ENCODE measurements at regions not wholly inside any gene's neighbourhood (a gene's known extent, or its start where the extent isn't known, plus 50 kb on each side); places are given as distances from the start of the nearest gene placed in this dataset.

DNA sequence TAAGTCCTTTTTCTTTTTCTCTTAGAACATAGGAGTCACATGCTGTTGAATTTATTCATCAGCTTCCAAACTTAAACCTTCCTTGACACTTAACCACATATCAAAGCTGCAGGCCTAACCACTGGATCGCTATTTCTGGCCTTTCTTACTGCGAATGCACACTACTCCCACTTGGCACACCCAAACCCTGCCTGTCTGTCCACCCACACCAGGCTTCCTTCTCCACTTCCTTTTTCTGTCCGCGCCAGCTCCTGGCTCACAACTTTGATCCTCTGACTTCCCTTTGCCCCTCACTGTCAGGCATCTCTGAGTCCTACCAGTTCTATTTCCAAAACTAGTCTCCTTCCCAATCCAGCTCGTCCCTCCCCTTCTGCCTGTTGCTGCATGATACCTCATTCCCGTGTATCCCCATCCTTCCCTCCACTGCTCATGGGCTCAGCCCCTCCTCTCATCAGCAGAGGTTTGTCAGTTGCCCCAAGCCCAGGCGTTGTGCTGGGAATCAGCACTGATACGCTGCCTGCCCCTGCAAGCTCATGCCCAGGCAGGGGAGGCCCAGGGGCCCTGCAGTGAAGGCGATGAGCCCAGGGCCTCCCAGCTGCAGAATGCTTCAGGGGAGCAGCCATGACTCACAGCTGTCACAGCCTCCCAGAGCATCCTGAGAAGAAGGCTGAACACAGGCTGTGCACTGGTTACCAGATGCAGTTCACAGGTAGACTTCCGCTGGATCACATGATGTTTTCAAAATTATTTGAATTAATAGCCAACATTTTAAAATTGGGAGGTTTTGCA, 179.8 kb downstream of the KATNIP start:
- Histone ChIP-seq H3K4me3 (ENCODE audit: low read length) (no peak overlapping the region), H3K9ac (ENCODE audit: low read length) (no peak overlapping the region), H3K4me1 (ENCODE audit: control insufficient read depth, insufficient read depth, low read length) (peaks cover 6% of the 10 kb centered on the region), H3K9me3 (ENCODE audit: control insufficient read depth, low read length) (no peaks in the 10 kb centered on the region), H3K36me3 (ENCODE audit: control insufficient read depth, insufficient read depth, low read length, severe bottlenecking) (peaks cover 16% of the 10 kb centered on the region), H3K27me3 (replicated peaks; ENCODE audit: control insufficient read depth, insufficient read depth, low read length) (no peaks in the 10 kb centered on the region)
- no peak for DNase-seq (ENCODE audit: low read depth)

DNA sequence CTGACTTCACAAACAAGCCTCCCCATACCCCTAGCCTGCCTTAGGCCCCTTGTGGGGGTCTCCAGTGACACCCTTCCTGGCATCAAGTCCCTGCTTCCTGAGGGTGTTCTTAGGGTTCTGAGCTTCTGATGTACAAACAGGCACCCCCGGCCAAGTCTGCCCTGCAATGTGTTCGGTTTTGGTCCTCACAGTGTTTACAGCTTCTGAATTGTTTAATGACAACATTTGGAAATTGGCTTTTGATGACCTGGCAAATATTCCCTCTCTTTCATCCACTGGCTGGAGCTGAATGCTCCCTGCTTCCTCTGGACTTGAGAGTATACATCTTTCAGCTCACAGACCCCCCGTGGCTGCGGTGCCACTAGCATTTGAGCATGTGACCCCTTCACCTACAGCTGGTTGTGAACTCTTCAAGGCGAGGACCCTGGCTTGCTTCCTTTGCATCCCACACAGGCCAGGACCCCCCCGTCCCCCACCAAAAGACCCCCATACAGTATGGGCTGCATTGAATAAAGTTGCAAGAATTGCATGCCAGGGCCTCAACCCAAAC, 180.8 kb downstream of the KATNIP start:
- Histone ChIP-seq H3K9ac (ENCODE audit: low read length) (no peak overlapping the region), H3K9me3 (ENCODE audit: control insufficient read depth, low read length) (no peaks in the 10 kb centered on the region), H3K4me3 (ENCODE audit: low read length) (no peak overlapping the region), H3K27me3 (replicated peaks; ENCODE audit: control insufficient read depth, insufficient read depth, low read length) (no peaks in the 10 kb centered on the region), H3K36me3 (ENCODE audit: control insufficient read depth, insufficient read depth, low read length, severe bottlenecking) (peaks cover 10% of the 10 kb centered on the region), H3K4me1 (ENCODE audit: control insufficient read depth, insufficient read depth, low read length) (no peaks in the 10 kb centered on the region)
- no peak for DNase-seq (ENCODE audit: low read depth)

DNA sequence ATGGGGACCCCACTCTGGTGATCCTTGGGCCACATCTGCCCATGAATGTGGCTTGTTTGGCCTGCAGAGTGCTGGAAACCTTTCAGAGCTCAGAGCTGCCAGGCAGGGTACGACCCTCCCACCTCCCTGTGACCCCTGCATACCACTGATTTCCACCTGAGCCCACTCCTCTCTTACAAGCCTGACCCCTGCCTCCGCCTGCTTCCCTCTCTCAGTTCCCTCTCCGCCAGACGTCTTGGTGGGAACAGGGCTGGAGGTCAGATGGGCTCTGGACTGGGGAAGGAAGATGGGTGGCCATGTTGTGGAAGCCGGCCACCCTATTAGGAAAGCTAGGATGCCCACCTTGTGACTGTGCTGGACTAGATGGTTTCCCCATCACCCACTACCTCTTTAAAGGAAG, 185.1 kb downstream of the KATNIP start:
- Histone ChIP-seq H3K9me3 (ENCODE audit: control insufficient read depth, low read length) (no peaks in the 10 kb centered on the region), H3K27me3 (replicated peaks; ENCODE audit: control insufficient read depth, insufficient read depth, low read length) (no peaks in the 10 kb centered on the region), H3K36me3 (ENCODE audit: control insufficient read depth, insufficient read depth, low read length, severe bottlenecking) (peaks cover under 1% of the 10 kb centered on the region), H3K4me1 (ENCODE audit: control insufficient read depth, insufficient read depth, low read length) (no peaks in the 10 kb centered on the region), H3K4me3 (ENCODE audit: low read length) (no peak overlapping the region), H3K9ac (ENCODE audit: low read length) (no peak overlapping the region)
- no peak for DNase-seq (ENCODE audit: low read depth)

DNA sequence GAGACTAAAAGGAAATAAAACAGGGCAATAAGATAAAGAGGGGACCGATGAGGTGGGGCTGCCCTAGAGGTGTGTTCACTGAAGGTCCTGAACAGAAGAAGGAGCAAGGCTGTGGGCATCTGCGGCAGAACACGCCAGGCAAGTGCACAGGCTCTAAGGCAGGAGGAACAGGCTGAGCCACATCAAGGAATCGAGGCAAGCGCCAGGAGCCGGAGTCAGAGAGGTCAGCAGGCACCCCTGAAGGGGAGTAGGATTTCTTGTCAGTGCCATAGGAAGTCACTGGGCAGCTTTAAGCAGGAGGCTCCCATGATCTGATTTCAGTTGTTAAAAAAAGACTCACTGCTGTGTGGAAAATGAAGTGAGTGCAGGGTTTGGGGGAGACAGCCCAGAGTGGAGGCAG, 186.5 kb downstream of the KATNIP start:
- H3K27me3 ChIP-seq (replicated peaks; ENCODE audit: control insufficient read depth, insufficient read depth, low read length), result no peaks in the 10 kb centered on the region
- H3K4me3 ChIP-seq (ENCODE audit: low read length), result no peak overlapping the region
- H3K36me3 ChIP-seq (ENCODE audit: control insufficient read depth, insufficient read depth, low read length, severe bottlenecking), result peaks cover 3% of the 10 kb centered on the region
- no peak for DNase-seq (ENCODE audit: low read depth)
- no peaks in the 10 kb centered on the region for H3K4me1 ChIP-seq (ENCODE audit: control insufficient read depth, insufficient read depth, low read length)
- no peaks in the 10 kb centered on the region for H3K9me3 ChIP-seq (ENCODE audit: control insufficient read depth, low read length)
- no peak overlapping the region for H3K9ac ChIP-seq (ENCODE audit: low read length)

DNA sequence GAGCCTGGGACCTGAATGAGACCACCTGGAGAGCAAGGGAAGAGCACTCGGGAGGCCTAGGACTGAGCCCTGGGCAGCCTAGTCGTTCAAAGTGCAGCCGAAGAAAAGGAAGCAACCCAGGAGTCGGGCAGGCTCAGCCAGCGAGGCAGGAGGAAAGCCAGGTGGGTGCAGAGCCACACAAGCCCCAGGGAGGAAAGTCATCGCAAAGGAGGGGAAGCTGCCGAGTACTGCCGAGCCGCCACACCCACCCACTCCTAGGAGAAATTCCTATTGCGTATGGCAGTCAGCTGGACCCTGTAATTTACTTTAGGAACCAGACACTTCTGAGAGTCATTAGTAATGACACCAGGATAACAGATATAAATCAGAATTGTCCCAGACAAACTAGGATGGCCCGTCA, 187.6 kb downstream of the KATNIP start:
- Histone ChIP-seq H3K4me1 (ENCODE audit: control insufficient read depth, insufficient read depth, low read length) (no peaks in the 10 kb centered on the region), H3K4me3 (ENCODE audit: low read length) (no peak overlapping the region), H3K9ac (ENCODE audit: low read length) (no peak overlapping the region), H3K27me3 (replicated peaks; ENCODE audit: control insufficient read depth, insufficient read depth, low read length) (no peaks in the 10 kb centered on the region), H3K36me3 (ENCODE audit: control insufficient read depth, insufficient read depth, low read length, severe bottlenecking) (peaks cover 3% of the 10 kb centered on the region), H3K9me3 (ENCODE audit: control insufficient read depth, low read length) (no peaks in the 10 kb centered on the region)
- no peak for DNase-seq (ENCODE audit: low read depth)

All from adipocyte (in vitro differentiated cells).